Nephron progenitor cell (in vitro differentiated cells): ENCODE measurements at regions not wholly inside any gene's neighbourhood (a gene's known extent, or its start where the extent isn't known, plus 50 kb on each side); places are given as distances from the start of the nearest gene placed in this dataset.

Experiments used
- DNase-seq: peaks from one replicate; pipeline ENCODE4 v3.0.0; 2021
- H3K27ac Mint-ChIP-seq: 2 replicates; pipeline ENCODE4 v1.8.0; 2021; ENCODE audit warnings: mild to moderate bottlenecking, moderate library complexity, mixed read lengths
- H3K27me3 Mint-ChIP-seq: 2 replicates; pipeline ENCODE4 v1.8.0; 2021; ENCODE audit warnings: mild to moderate bottlenecking, low read depth, mixed read lengths; ENCODE audit not compliant: poor library complexity
- H3K36me3 Mint-ChIP-seq: 2 replicates; pipeline ENCODE4 v1.8.0; 2021; ENCODE audit warnings: low read depth, mixed read lengths
- H3K4me1 Mint-ChIP-seq: 2 replicates; pipeline ENCODE4 v1.8.0; 2021; ENCODE audit warnings: mixed read lengths
- H3K4me3 Mint-ChIP-seq: 2 replicates; pipeline ENCODE4 v1.8.0; 2021; ENCODE audit warnings: mild to moderate bottlenecking, moderate library complexity, mixed read lengths
- H3K9me3 Mint-ChIP-seq: 2 replicates; pipeline ENCODE4 v1.8.0; 2021; ENCODE audit warnings: mild to moderate bottlenecking, moderate library complexity, mixed read lengths
- CTCF ChIP-seq: fragments of 200-600 bp; sonication (generic); IDR thresholded peaks from 2 replicates; pipeline ENCODE4 v1.5.0; 2021; ENCODE audit warnings: antibody characterized with exemption

- no peaks in the 10 kb centered on the region for H3K9me3 Mint-ChIP-seq
- no peak for TF ChIP-seq CTCF
- H3K4me3 Mint-ChIP-seq = no peak overlapping the region
- H3K27me3 Mint-ChIP-seq = peaks cover 12% of the 10 kb centered on the region
- H3K4me1 Mint-ChIP-seq = no peaks in the 10 kb centered on the region
- no peak for DNase-seq
- H3K36me3 Mint-ChIP-seq = no peaks in the 10 kb centered on the region
- no peak overlapping the region for H3K27ac Mint-ChIP-seq
Measured at GRCh38 chr15:53009093-53009492, 219.0 kb upstream of the ONECUT1 start.

- Mint-ChIP-seq H3K36me3 (no peaks in the 10 kb centered on the region), H3K4me1 (no peaks in the 10 kb centered on the region), H3K4me3 (no peak overlapping the region), H3K27ac (no peak overlapping the region), H3K9me3 (peaks cover 3% of the 10 kb centered on the region), H3K27me3 (peaks cover 6% of the 10 kb centered on the region)
- DNase-seq = no peak
- no peak for TF ChIP-seq CTCF
Measured at GRCh38 chr15:53000409-53000808, 210.3 kb upstream of the ONECUT1 start.

- Mint-ChIP-seq H3K27me3 (peaks cover 17% of the 10 kb centered on the region), H3K36me3 (no peaks in the 10 kb centered on the region), H3K4me3 (no peak overlapping the region), H3K9me3 (peaks cover 20% of the 10 kb centered on the region), H3K4me1 (no peaks in the 10 kb centered on the region), H3K27ac (no peak overlapping the region)
- no peak for TF ChIP-seq CTCF
- no peak for DNase-seq
Measured at GRCh38 chr15:52997123-52997522, 207.0 kb upstream of the ONECUT1 start.

- Mint-ChIP-seq H3K27me3 (peaks cover 14% of the 10 kb centered on the region), H3K9me3 (peaks cover 29% of the 10 kb centered on the region), H3K4me3 (no peak overlapping the region), H3K36me3 (no peaks in the 10 kb centered on the region), H3K4me1 (no peaks in the 10 kb centered on the region), H3K27ac (no peak overlapping the region)
- no peak for DNase-seq
- no peak for TF ChIP-seq CTCF
Measured at GRCh38 chr15:52994290-52994689, 204.2 kb upstream of the ONECUT1 start.

- Mint-ChIP-seq H3K27me3 (peaks cover 17% of the 10 kb centered on the region), H3K4me3 (no peak overlapping the region), H3K9me3 (no peaks in the 10 kb centered on the region), H3K4me1 (peaks cover 7% of the 10 kb centered on the region), H3K27ac (no peak overlapping the region), H3K36me3 (no peaks in the 10 kb centered on the region)
- peak; percentile 8 for DNase-seq
- no peak for TF ChIP-seq CTCF
Measured at GRCh38 chr15:52984507-52984906, 194.4 kb upstream of the ONECUT1 start.

- Mint-ChIP-seq H3K4me3 (no peak overlapping the region), H3K36me3 (no peaks in the 10 kb centered on the region), H3K9me3 (no peaks in the 10 kb centered on the region), H3K27ac (no peak overlapping the region), H3K27me3 (peaks cover 26% of the 10 kb centered on the region), H3K4me1 (peaks cover 14% of the 10 kb centered on the region)
- no peak for DNase-seq
- TF ChIP-seq CTCF = no peak
Measured at GRCh38 chr15:52980446-52980845, 190.3 kb upstream of the ONECUT1 start.
